ENCODE measurements at regions not wholly inside any gene's neighbourhood (a gene's known extent, or its start where the extent isn't known, plus 50 kb on each side); places are given as distances from the start of the nearest gene placed in this dataset.
"Not testable (repeated sequence)": the region's sequence is repeated elsewhere in the genome, so short reads cannot be mapped to it uniquely, and the experiment has no call there.

- no peaks in the 10 kb centered on the region for H3K36me3 ChIP-seq (ENCODE audit: insufficient read depth, low read length)
- no peaks in the 10 kb centered on the region for H3K9me3 ChIP-seq (ENCODE audit: low read length)
- H2AFZ ChIP-seq (ENCODE audit: low read depth, low read length): no peak overlapping the region
- H3K27me3 ChIP-seq (ENCODE audit: insufficient read depth, low read length): no peaks in the 10 kb centered on the region
- H3K4me1 ChIP-seq (ENCODE audit: insufficient read depth, low read length): no peaks in the 10 kb centered on the region
- no peak overlapping the region for H3K4me3 ChIP-seq (ENCODE audit: low read length)
These were observed 1176.9 kb upstream of the LRRTM1 start for GRCh38 chr2:81481242-81481993.

GRCh38 chr2:81467096-81467495 lies 1162.5 kb upstream of the LRRTM1 start:
- no peaks in the 10 kb centered on the region for H3K9me3 ChIP-seq (ENCODE audit: low read length)
- H3K4me1 ChIP-seq (ENCODE audit: insufficient read depth, low read length): peaks cover 8% of the 10 kb centered on the region
- no peak overlapping the region for H3K4me3 ChIP-seq (ENCODE audit: low read length)
- H3K36me3 ChIP-seq (ENCODE audit: insufficient read depth, low read length): no peaks in the 10 kb centered on the region
- H3K27me3 ChIP-seq (ENCODE audit: insufficient read depth, low read length): no peaks in the 10 kb centered on the region
- H2AFZ ChIP-seq (ENCODE audit: low read depth, low read length): no peak overlapping the region

- H3K4me3 ChIP-seq (ENCODE audit: low read length): no peak overlapping the region
- H3K36me3 ChIP-seq (ENCODE audit: insufficient read depth, low read length): no peaks in the 10 kb centered on the region
- no peak overlapping the region for H2AFZ ChIP-seq (ENCODE audit: low read depth, low read length)
- no peaks in the 10 kb centered on the region for H3K27me3 ChIP-seq (ENCODE audit: insufficient read depth, low read length)
- H3K4me1 ChIP-seq (ENCODE audit: insufficient read depth, low read length): peaks cover 8% of the 10 kb centered on the region
- no peaks in the 10 kb centered on the region for H3K9me3 ChIP-seq (ENCODE audit: low read length)
These were observed 1157.9 kb upstream of the LRRTM1 start for GRCh38 chr2:81462420-81462819.

GRCh38 chr2:81445176-81445575 lies 1140.6 kb upstream of the LRRTM1 start:
- H3K27me3 ChIP-seq (ENCODE audit: insufficient read depth, low read length): no peaks in the 10 kb centered on the region
- no peaks in the 10 kb centered on the region for H3K36me3 ChIP-seq (ENCODE audit: insufficient read depth, low read length)
- H3K4me1 ChIP-seq (ENCODE audit: insufficient read depth, low read length): no peaks in the 10 kb centered on the region
- H3K4me3 ChIP-seq (ENCODE audit: low read length): no peak overlapping the region
- H3K9me3 ChIP-seq (ENCODE audit: low read length): no peaks in the 10 kb centered on the region
- H2AFZ ChIP-seq (ENCODE audit: low read depth, low read length): no peak overlapping the region

- no peak overlapping the region for H3K4me3 ChIP-seq (ENCODE audit: low read length)
- no peaks in the 10 kb centered on the region for H3K27me3 ChIP-seq (ENCODE audit: insufficient read depth, low read length)
These were observed 1133.0 kb upstream of the LRRTM1 start for GRCh38 chr2:81437456-81438000.

GRCh38 chr2:81436256-81436655 lies 1131.7 kb upstream of the LRRTM1 start:
- Histone ChIP-seq H2AFZ (ENCODE audit: low read depth, low read length) (no peak overlapping the region), H3K27me3 (ENCODE audit: insufficient read depth, low read length) (no peaks in the 10 kb centered on the region), H3K4me1 (ENCODE audit: insufficient read depth, low read length) (no peaks in the 10 kb centered on the region), H3K4me3 (ENCODE audit: low read length) (no peak overlapping the region), H3K36me3 (ENCODE audit: insufficient read depth, low read length) (no peaks in the 10 kb centered on the region), H3K9me3 (ENCODE audit: low read length) (no peaks in the 10 kb centered on the region)

More at GRCh38 chr2:81437456-81438000, 1133.0 kb upstream of the LRRTM1 start:
- no peaks in the 10 kb centered on the region for H3K36me3 ChIP-seq (ENCODE audit: insufficient read depth, low read length)
- H2AFZ ChIP-seq (ENCODE audit: low read depth, low read length): no peak overlapping the region
- H3K9me3 ChIP-seq (ENCODE audit: low read length): no peaks in the 10 kb centered on the region
- no peaks in the 10 kb centered on the region for H3K4me1 ChIP-seq (ENCODE audit: insufficient read depth, low read length)

- no peak overlapping the region for H3K4me3 ChIP-seq (ENCODE audit: low read length)
- no peaks in the 10 kb centered on the region for H3K36me3 ChIP-seq (ENCODE audit: insufficient read depth, low read length)
- H3K4me1 ChIP-seq (ENCODE audit: insufficient read depth, low read length): no peaks in the 10 kb centered on the region
- no peaks in the 10 kb centered on the region for H3K27me3 ChIP-seq (ENCODE audit: insufficient read depth, low read length)
- H2AFZ ChIP-seq (ENCODE audit: low read depth, low read length): no peak overlapping the region
- no peaks in the 10 kb centered on the region for H3K9me3 ChIP-seq (ENCODE audit: low read length)
These were observed 1108.1 kb upstream of the LRRTM1 start for GRCh38 chr2:81412681-81413080.

GRCh38 chr2:81403508-81403907 lies 1099.0 kb upstream of the LRRTM1 start:
- H3K4me1 ChIP-seq (ENCODE audit: insufficient read depth, low read length): no peaks in the 10 kb centered on the region
- no peak overlapping the region for H3K4me3 ChIP-seq (ENCODE audit: low read length)
- no peaks in the 10 kb centered on the region for H3K27me3 ChIP-seq (ENCODE audit: insufficient read depth, low read length)
- H3K36me3 ChIP-seq (ENCODE audit: insufficient read depth, low read length): no peaks in the 10 kb centered on the region
- H2AFZ ChIP-seq (ENCODE audit: low read depth, low read length): no peak overlapping the region
- H3K9me3 ChIP-seq (ENCODE audit: low read length): no peaks in the 10 kb centered on the region

GRCh38 chr2:81396417-81397019 lies 1092.0 kb upstream of the LRRTM1 start:
- no peaks in the 10 kb centered on the region for H3K27me3 ChIP-seq (ENCODE audit: insufficient read depth, low read length)
- H3K9me3 ChIP-seq (ENCODE audit: low read length): no peaks in the 10 kb centered on the region
- no peak overlapping the region for H2AFZ ChIP-seq (ENCODE audit: low read depth, low read length)
- H3K36me3 ChIP-seq (ENCODE audit: insufficient read depth, low read length): no peaks in the 10 kb centered on the region
- H3K4me3 ChIP-seq (ENCODE audit: low read length): no peak overlapping the region
- H3K4me1 ChIP-seq (ENCODE audit: insufficient read depth, low read length): no peaks in the 10 kb centered on the region

- Histone ChIP-seq H3K4me3 (ENCODE audit: low read length) (no peak overlapping the region), H3K36me3 (ENCODE audit: insufficient read depth, low read length) (no peaks in the 10 kb centered on the region), H3K4me1 (ENCODE audit: insufficient read depth, low read length) (no peaks in the 10 kb centered on the region), H3K9me3 (ENCODE audit: low read length) (no peaks in the 10 kb centered on the region), H2AFZ (ENCODE audit: low read depth, low read length) (no peak overlapping the region), H3K27me3 (ENCODE audit: insufficient read depth, low read length) (no peaks in the 10 kb centered on the region)
These were observed 1091.2 kb upstream of the LRRTM1 start for GRCh38 chr2:81395746-81396145.

GRCh38 chr2:81389203-81389602 lies 1084.7 kb upstream of the LRRTM1 start:
- Histone ChIP-seq H3K4me3 (ENCODE audit: low read length) (no peak overlapping the region), H3K4me1 (ENCODE audit: insufficient read depth, low read length) (no peaks in the 10 kb centered on the region), H2AFZ (ENCODE audit: low read depth, low read length) (no peak overlapping the region), H3K9me3 (ENCODE audit: low read length) (peaks cover 2% of the 10 kb centered on the region), H3K36me3 (ENCODE audit: insufficient read depth, low read length) (no peaks in the 10 kb centered on the region), H3K27me3 (ENCODE audit: insufficient read depth, low read length) (no peaks in the 10 kb centered on the region)

GRCh38 chr2:81363800-81364199 lies 1059.2 kb upstream of the LRRTM1 start:
- Histone ChIP-seq H2AFZ (ENCODE audit: low read depth, low read length) (no peak overlapping the region), H3K4me3 (ENCODE audit: low read length) (no peak overlapping the region), H3K9me3 (ENCODE audit: low read length) (no peaks in the 10 kb centered on the region), H3K27me3 (ENCODE audit: insufficient read depth, low read length) (no peaks in the 10 kb centered on the region), H3K36me3 (ENCODE audit: insufficient read depth, low read length) (no peaks in the 10 kb centered on the region), H3K4me1 (ENCODE audit: insufficient read depth, low read length) (no peaks in the 10 kb centered on the region)

- H3K4me3 ChIP-seq (ENCODE audit: low read length); H3K9me3 ChIP-seq (ENCODE audit: low read length); H3K4me1 ChIP-seq (ENCODE audit: insufficient read depth, low read length); H2AFZ ChIP-seq (ENCODE audit: low read depth, low read length); H3K36me3 ChIP-seq (ENCODE audit: insufficient read depth, low read length); H3K27me3 ChIP-seq (ENCODE audit: insufficient read depth, low read length): not testable (repeated sequence)
These were observed 1057.9 kb upstream of the LRRTM1 start for GRCh38 chr2:81362468-81362867.
